ENCODE measurements at regions not wholly inside any gene's neighbourhood (a gene's known extent, or its start where the extent isn't known, plus 50 kb on each side); places are given as distances from the start of the nearest gene placed in this dataset.

- TF ChIP-seq CTCF (conservative IDR thresholded peaks at IDR 0.05; ENCODE audit: low read length), result no peak
- no peak for TF ChIP-seq EZH2phosphoT487 (IDR thresholded peaks at IDR 0.05; ENCODE audit: borderline replicate concordance, low read depth, low read length)
These were observed 346.2 kb upstream of the CTNND2 start for GRCh38 chr5:12250454-12250853.
